NCI-H1048 (cell line): ENCODE measurements at regions not wholly inside any gene's neighbourhood (a gene's known extent, or its start where the extent isn't known, plus 50 kb on each side); places are given as distances from the start of the nearest gene placed in this dataset.

Source experiments
- DNase-seq: peaks from one replicate; lab custom pipeline; 2025; lab: John Stamatoyannopoulos, UW

DNA sequence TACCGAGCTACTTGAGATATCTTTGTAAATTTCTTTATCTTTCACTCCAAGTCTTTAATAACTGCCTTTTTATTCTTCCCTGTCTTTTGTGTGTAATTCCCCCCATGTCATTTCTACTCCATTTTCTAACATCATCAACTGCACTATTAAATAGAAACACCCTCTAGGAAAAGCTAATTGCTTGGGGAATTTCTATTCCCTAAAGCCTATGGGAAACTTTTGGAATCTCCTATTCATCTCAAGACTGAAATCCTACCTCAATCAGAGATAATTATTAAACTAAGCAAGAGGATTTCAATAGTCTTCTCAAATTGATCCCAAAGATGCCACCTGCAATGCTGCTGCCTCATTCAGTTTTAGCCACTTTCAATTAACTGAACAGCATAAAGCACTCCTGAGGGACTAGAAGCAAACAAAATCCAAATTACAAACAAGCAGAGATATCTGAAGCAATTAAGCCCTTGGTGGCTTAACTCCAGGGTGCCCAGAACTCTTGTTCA, 598.7 kb downstream of the IGSF11 start:
- DNase-seq: no peak

DNA sequence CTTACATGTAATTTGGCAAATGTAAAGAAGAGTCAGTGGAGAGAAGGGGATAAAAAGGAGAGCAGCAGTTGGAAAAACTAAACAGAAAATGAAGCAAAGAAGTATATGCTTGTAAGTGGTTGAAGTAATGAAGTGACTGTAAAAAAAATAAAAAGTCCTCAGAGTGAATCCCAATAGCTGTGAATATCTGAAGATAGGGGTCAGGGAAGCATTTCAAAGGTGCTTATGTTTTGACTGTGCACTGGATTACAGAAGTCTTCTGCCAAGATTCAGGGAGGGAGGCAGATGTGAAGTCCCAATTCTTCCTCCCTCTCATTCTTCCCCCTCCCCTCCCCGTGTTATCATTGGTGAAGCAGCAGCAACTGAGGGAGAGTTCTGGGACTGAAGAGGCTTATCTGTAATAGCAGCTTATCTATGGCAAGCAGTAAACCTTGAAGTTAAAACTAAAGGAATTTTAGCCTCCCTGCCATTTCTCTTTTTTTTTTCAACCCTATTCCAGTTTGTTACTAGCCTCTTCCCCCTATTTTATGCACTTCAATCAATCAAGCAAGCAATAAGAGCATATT, 597.9 kb downstream of the IGSF11 start:
- no peak for DNase-seq

DNA sequence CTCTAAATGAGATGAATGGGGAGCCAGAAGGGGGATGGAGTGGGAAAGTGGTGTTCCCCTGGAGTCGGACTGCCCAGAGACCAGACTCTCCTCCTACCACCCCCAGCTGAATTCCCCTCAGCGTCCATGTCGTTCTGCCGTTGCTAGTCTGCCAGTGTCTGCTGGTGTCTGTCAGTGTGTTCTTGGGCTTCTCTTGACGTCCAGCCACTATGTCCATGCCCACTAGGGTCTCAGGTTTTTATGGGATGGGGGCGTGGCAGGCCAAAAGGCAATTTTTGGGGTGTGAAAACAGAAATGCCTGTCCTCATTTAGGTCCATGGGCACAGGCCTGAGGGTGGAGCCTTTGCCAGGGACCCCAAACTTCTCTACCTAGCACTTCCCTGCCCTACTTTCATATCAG, 589.6 kb downstream of the IGSF11 start:
- DNase-seq: no peak

DNA sequence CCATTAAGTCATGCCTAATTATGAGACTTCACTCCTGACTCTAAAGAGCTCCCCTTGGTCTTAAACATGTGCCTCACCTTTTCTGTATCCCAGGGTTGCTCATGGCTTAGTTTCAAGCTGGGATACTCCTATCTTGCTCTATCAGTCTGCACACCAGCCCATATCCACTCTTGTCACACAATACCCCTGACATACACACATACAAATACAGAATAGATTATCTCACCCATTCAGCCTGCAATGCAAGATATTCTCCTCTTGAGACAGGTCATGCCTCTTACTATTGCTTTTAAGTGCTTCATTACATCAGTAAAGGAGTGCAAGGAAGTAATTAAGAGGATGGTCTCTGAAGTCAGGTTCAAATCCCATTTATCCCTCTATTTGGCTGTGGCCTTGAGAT, 587.3 kb downstream of the IGSF11 start:
- no peak for DNase-seq

DNA sequence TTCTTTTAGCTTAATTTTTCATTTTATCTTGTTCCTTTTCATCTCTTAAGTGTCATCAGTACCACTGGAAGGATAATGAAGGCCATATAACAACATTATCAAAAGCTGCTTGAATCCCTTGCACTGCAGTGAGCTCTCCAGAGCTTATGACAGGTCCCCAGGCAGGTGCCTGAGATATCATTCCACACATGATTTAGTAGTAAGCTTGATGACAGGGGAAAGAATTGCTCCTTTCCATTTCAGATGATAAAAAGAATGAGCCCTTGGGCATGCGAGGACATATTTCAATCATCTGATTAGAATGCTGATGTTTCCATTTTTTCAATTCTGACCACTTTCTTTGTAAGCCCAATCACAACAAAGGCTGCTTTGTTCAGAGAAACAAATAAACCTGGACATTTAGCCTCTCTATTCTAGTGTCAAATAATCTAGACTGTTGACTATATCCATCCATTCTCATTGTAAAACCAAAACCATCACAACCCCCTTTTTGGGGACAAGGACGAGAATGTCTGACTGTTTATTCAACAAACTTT, 567.8 kb downstream of the IGSF11 start:
- no peak for DNase-seq

DNA sequence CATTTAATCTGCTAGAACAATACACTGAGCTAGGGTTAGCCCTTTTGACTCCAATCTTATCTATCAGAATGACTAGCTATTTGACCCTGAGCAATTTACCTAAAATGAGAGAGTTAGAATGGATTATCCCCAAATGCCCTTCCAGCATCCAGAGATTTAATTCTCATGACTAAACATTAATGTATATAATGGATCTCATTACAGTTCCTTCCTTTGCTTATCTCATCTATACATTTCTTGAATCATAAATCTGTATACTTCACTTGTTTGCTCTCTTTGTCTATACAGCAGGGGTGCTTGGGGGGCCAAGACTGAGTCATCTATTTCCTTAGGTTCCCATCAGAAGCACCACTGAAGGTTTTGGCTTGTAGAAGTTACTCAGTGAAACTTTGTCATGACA, 565.8 kb downstream of the IGSF11 start:
- no peak for DNase-seq

DNA sequence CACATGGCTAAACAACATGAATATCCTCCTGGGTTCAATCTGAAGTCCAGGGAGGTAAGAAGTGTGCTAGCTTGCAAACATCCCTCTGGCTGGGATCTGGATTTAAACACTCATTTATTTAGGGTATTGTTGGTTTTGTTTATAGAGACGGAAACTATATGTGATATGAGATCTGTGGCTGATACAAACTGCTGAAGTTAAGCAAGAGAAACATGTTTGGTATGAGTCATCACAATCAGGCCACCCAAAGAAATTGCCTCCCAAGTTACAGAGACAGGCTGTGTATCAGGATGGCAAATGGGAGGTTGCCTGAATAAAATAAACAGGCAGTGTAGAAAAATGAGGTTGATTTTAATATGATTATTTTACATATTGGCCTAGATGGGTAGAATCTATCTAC, 562.1 kb downstream of the IGSF11 start:
- DNase-seq: no peak

DNA sequence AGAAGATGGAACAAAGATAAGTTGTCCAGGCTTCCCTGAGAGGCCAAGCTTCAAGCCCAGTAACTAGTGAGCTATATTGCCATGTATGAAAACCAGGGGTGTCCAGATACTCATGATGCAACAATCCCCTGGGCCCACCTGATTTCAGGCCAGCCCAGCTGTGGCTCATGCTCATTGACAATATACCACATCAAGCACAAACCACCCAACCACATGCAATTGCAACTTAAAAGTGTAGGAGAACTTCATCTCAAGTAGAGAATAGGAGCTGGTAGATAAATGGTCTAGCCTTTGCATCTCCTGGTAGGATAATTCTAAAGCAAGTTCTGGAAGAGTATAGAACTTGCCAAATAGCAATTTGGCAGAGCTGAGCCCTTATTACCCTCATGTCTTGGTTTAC, 561.3 kb downstream of the IGSF11 start:
- no peak for DNase-seq

DNA sequence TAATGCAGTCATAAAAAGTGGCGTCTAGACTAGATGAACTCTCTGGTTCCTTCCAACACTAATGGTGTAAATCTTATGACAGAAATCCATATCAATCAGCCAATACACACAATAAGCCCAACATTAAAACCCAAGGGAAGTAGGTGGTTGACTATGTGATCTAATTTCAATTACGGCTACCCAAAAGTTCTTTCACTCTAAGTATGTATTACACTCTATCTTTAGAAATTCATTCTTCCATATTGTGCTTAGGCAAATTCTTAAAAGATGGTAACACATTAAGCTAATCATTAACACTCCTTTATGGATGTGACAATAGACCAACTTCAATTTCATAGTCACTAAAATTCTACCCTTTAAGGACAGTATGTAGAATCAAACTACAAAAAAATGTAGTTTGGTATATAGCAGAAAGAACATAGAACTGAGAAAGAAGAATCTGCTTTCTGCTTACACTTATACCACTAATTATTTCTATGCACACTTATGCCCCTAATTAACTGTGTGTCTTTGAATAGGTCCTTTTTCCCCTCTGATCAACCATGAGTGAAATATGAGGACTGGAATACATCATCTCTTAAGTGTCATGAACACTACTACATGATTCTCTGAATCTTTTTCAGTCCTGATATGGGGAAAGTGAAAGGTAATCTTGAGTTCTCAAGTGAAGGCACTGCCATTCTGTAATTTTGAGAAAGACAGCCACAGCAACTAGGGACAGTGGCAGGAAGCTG, 557.6 kb downstream of the IGSF11 start:
- DNase-seq: no peak

DNA sequence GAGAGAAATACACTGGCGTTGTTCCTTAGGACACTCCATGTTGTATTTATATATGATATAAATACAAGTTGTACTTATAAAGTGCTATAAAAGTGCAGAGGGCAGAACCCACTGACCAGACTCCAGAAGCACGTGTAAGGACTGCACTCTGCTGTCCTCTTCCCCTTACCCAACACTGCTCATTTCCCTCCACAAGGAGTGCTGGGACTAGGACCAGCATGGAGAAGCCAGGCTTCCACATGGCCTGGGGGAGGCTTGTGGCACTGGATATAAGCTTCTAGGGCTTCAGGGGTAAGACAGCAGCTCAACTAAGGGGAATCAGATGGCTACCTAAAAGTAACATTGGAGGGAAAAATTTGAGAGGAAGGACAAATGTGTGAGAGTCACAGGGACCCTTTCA, 556.9 kb downstream of the IGSF11 start:
- no peak for DNase-seq

DNA sequence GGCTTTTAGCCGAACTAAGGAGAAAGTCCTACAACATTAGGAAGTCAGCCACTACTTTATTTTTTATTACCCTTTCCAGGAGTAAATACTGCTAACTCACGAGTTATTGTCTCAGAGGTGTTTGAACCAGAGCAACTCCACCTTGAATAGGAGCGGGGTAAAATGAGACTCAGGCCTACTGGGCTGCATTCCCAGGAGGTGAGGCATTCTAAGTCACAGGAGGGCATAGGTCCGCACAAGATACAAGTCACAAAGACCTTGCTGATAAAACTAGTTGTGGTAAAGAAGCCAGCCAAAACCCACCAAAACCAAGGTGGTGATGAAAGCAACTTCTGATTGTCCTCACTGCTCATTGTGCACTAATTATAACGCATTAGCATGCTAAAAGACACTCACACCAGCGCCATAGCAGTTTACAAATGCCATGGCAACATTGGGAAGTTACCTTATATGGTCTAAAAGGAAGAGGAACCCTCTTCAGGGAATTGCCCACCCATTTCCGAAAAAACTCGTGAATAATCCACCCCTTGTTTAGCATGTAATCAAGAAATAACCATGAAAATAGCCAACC, 555.9 kb downstream of the IGSF11 start:
- no peak for DNase-seq

DNA sequence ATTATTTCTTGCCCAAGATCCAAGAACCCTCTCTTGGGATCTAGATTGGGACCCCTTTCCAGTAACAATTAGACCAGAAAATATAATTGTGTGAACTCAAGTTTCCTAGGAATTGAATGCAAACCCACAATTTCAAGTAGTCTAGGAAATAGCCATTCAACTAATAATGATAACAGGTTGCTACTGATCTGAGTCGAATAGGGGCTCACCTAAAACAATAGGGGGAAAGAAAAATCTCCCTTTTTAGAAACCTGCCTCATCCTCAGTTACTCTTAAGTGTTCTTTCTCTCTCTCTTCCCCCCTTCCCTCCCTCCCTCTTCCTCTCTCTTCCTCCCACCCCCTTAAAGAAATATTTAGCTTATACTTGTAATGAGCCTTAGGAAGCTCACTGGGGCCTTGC, 555.3 kb downstream of the IGSF11 start:
- no peak for DNase-seq

DNA sequence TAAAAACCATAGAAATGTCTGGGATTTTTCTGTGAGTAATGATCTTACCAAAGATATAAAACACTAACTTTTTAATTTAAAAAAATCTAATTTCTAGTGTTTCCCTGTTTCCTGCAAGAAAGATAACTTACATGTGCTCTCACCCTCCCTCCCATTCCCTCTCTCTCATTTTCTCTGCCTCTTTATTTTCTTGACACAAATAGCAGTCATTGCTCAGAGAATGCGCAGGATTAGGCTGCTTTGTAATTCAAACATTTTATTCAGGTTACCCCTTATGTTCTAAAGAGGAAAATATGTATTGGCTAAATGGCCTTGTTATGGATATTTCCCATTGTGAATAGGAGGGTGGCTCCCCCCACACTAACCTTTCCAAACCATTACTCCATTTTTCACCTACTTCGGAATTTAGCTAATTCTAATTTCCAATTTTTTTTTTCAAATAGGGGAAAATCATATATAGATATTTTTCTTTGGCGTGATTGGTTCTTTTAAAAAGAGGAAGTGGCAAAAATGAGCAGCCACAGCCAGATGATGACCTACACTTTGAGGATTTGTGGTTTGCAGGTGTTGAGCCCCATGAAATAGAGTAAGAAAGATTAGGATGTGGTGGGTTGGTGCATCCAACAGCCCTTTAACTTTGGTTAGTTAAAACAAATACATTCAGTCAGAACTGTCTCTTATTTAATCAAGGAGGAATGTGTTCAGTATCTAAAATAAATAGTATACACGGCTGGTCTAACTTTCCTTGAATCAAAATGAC, 554.4 kb downstream of the IGSF11 start:
- DNase-seq: no peak

DNA sequence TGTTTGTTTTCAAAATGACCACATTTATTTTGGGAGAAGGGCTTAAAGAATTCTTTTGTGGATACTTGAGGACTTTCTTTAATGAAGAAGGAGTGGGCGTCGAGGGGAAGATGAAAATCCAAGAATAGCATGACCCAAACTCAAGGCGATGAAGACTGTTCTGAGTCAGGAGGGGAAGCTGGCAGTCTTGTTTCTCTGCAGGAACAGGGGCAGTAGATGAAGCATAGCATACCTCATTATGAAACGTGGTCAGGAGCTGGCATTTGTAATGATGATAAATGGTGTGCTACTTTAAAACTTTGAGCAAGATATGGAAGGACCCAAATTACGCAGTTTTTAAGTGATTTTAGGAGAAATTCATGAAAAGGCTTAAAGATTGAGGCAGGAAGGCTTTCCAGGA, 549.0 kb downstream of the IGSF11 start:
- no peak for DNase-seq

DNA sequence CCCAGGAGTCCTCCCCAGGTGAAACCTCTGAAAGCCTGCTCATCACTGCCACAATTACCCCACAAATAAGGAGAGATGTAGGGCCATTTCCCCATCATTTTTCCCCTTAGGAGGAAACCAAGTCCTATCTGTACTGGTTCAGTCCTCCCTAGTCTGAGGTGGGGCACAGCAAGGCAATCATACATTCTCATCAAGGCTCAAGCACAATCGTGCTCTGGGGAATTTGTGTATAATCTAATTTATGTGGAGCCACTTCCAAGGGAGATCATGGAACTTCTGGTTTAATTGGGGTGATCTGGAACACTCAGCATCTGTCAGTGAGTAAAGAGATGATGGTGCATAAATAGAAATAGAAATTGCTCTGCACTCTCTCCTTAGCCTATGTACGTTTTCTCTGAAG, 546.9 kb downstream of the IGSF11 start:
- no peak for DNase-seq

DNA sequence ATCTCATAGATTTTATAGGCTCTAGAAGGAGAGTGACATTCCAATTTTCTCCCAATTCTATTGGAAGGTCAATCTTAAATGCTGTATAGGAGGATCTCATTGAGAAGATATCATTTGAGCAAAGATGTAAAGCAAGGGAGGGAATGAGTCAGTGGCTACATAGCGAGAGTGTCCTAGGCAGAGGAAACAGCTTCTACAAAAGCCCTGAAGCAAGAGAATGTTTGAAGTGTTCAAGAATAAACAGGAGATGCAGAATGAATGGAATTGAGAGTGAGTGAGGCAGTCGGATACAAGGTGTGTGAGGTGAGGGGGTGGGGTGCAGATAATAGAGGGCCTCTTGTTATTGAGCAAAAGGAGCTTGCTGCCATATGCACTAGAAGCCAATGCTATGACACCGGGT, 545.9 kb downstream of the IGSF11 start:
- DNase-seq: no peak

DNA sequence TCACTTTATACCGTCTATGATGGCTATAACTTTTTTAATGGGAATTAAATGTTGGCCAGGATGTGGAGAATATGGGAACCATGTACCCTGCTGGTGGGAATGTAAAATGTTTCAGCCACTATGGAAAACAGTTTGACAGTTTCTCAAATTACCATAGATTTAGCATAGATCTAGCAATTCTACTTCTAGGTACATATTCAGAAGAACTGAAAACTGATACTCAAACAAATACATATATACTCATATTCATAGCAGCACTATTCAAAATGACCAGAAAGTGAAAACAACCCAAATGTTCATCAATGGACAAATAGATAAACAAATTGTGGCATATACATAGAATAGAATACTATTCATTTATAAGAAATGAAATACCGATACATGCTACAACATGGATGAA, 539.4 kb downstream of the IGSF11 start:
- no peak for DNase-seq

DNA sequence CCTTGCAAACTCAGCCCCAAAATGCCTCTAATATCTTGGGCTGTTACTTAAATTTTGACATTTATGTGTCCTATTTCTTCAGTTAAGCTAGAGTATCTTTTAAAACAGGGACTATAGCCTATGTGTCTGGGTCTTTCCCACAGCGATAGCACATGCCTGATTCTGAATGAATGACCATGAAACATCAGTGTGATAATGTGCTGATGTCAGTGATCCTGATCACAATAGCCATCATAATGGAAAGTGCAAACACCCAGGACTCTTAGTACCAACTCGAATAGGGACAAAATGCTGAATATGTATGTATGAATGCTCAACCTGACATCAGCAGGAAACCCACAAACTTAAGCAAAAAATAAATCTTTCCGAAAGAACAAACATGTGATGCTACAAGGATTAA, 537.4 kb downstream of the IGSF11 start:
- DNase-seq: no peak

DNA sequence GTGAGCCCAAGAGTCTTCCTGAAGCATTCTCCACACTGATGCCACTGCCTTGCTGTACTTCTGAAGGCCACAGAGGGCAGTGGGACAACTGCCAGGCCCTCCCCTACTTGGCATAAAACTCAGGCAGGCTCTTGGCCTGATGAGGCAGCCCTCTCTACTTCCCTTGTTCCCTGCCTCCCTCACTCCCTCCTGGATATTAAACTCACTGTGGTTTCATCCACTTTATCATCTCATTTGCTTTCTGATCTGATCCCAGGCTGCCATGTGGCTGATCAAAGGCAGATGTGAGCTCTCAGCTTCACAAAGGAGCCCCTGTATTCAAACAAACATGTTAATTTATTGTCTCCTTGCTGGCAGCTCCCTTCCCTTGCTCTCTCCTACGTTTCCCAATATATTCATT, 533.5 kb downstream of the IGSF11 start:
- DNase-seq: peak; percentile 11

DNA sequence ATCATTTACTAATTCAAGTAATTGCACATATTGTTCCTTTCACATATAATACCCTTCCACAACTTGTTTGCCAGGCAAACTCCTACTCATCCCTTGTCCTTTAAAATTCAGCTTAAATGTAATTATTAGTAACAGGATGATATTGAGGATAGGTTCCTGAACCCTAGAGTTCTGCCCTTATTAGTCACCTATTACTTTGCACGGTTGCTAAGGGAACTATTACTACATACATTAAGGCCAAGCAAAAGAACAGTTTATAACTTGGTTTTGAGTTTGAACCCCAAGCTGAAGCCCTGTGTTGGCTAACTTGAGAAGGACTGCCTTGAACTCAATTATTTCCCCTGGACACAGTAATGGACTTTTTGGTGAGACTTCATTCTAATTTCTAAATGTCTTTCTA, 529.7 kb downstream of the IGSF11 start:
- no peak for DNase-seq

DNA sequence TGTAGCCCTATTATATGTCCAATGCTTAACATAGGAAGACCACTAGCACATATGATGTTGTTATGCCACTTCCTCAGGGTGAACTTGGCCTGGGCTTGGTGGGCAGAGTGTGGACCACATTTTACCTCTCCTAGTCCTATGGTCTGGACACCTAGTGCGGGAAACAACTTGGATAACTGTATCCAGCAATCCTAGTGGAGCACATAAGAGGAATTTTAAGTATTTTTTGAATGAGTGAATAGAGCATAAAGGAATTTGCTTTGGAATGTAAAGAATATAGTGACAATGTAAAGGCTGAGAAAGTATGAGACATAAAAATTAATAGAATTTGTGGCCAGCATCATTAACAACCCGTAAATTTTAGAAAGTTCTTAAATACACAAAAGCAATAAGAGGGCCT, 528.9 kb downstream of the IGSF11 start:
- no peak for DNase-seq

DNA sequence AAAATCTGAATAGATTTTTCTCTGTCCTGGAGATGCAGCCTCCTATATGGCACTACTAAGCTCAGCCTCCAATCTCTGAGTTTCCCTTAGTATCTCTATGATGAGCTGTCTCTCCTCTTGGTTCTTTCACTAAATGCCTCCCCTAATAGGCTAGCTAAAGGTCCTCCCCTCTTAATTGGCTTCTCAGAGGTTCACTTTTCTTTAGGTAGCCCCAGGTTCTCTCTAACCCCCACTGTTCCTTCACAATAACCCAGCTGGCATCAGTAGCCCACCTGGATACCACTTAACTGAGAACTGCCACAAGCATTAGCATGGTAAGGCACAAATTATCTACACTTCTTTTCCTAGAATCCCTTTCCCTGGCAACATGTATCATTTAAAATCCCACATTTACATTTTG, 523.2 kb downstream of the IGSF11 start:
- no peak for DNase-seq

DNA sequence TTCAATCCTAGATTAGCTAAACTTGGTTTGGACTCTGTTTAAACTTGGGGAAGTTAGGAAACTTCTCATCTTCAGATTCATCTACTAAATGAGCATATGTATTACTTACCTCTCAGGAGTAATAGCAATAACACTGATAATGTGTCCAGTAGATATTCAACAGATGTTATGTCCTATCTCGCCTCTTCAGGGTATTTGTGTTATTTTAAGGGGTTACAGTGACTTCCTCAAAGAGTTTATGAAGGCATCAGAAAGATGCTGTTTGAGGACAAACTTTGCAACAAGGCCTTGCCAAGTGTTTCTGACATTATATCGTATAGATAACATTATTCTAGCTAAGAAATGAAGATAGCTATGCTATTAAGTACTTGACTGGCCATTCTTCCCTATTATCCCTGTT, 522.3 kb downstream of the IGSF11 start:
- DNase-seq: no peak
